ACHN (cell line): ENCODE measurements at regions not wholly inside any gene's neighbourhood (a gene's known extent, or its start where the extent isn't known, plus 50 kb on each side); places are given as distances from the start of the nearest gene placed in this dataset.

ENCODE experiments used
- DNase-seq: peaks from one replicate; pipeline ENCODE4 v3.0.0-alpha.2; 2015
- in situ Hi-C: cut with HindIII; loops from 2 replicates; pipeline ENCODE4 v1.10.0; 2017; ENCODE audit warnings: low sequenced_read_pairs, low pct_ligation_motif_present, low pct_unique_long_range_greater_than_20kb

GRCh38 chr15:27673766-27674445 lies 425.2 kb downstream of the OCA2 start:
- no peak for DNase-seq
- in situ Hi-C loops = no loop called here

- in situ Hi-C loops = no loop called here
- DNase-seq = no peak
Observed at GRCh38 chr15:27672537-27672936, 426.6 kb downstream of the OCA2 start.

DNA sequence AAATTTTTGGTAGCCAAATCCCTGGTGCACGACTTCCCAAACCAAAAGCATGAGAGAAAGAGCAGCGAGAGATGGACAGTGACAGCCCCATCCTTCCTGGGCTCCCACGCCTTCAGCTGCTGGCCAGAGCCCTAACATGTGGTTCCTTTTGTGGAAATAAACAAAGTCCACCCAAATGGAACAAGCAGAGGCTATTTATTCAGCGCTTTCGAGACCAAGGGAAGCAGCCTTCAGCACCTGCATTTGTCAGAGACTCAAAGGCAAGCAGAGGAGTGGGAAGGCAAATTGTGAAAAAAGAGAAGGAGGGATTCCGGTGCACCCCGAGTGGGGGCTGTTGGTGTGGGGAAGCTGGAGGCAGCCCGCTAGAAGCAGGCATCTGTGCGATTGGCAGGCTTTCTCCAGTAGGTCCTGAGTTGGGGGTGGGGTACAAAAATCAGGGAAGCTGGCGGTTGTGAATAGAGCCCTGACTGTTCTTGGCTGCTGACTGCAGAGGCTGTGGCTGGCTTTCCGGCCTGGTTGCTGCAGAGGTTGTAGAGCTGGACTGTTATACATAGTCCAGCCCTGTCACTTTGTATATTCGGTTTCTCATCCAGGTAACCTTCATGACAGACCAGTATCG lies 427.2 kb downstream of the OCA2 start:
- DNase-seq = no peak
- in situ Hi-C loops = no loop called here

DNA sequence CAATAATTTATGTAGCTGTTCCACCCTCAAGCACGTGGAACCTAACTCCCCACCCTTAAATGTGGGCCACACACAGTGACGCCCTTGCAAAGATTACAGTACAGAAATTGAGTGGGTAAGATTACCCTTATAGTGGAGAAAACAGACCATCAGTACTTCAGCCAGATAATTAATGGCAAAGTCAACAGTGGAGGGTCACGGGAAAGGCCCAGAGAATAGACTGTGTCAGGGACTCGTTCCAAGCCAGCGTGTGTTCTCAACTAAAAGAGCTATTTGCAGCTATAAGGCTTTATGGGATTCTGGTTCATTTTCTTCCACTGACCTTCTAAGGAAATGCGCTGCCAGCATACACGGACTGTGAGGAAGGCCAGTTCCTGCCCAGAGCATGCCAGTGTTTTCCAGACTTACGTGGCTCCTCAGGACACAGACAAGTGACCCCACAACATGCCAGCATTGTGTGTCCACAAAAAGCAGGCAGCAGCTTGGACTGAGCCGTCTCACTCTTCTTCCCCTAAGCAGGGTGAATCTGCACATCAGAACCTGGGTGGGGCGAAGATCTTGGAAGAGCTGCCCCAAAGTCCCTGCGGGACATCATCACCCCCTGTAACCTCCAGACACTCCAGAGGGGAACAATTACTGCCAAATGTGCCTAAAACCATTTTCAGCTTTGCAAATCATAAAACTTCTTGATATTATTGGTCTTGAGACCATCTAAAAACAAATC lies 428.5 kb downstream of the OCA2 start:
- in situ Hi-C loops = no loop called here
- DNase-seq = no peak

- DNase-seq = peak; percentile 10
- in situ Hi-C loops = no loop called here
Observed at GRCh38 chr15:27669641-27670040, 429.5 kb downstream of the OCA2 start.

- in situ Hi-C loops = no loop called here
- no peak for DNase-seq
Observed at GRCh38 chr15:27668471-27669220, 430.5 kb downstream of the OCA2 start.

- in situ Hi-C loops = no loop called here
Observed at GRCh38 chr15:27665002-27665401, 434.1 kb downstream of the OCA2 start.

DNA sequence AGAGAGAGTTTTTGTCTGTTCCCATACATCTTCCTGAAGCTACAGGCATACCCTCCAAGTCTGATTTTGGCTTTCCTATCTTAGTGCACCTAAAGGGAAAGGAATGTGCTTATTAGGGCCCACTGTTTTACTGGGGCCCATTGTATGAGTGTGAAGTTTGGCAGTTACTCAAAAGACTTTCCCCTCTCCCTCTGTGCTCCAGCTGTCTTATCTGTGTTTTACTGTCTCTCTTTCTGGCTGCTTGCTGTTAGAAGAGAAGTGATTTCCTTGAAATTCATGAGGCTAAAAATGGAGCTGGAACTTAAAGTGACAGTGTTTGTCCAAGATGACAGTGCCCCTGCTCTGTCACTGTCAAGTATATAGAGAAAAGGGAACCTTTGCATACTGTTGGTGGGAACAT lies 436.2 kb downstream of the OCA2 start:
- no peak for DNase-seq
- in situ Hi-C loops = no loop called here

More at GRCh38 chr15:27665002-27665401, 434.1 kb downstream of the OCA2 start:
- no peak for DNase-seq

GRCh38 chr15:27660676-27661075 lies 438.4 kb downstream of the OCA2 start:
- in situ Hi-C loops = no loop called here
- no peak for DNase-seq

- in situ Hi-C loops = no loop called here
- no peak for DNase-seq
Observed at GRCh38 chr15:27656296-27656987, 442.7 kb downstream of the OCA2 start.

- no peak for DNase-seq
- in situ Hi-C loops = no loop called here
Observed at GRCh38 chr15:27655056-27655455, 444.1 kb downstream of the OCA2 start.

DNA sequence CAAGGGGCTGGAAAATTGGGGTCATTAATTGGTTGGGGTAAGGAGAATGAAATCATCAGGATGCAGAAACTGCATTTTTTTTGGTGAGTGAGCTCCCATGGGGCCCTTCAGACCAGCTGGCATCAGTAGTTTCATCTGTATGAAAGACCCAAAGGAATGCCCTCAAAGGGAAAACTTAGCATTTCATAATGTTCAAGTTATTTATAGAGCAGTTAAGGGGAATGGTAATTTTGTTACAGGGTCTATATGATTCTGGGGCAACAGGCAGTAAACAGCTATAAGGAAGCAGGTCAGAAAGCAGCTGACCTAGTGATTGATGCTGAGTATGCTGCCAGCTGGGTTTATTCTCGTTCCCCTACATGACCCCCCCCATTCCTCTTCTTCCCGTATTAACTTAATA lies 448.9 kb downstream of the OCA2 start:
- DNase-seq = no peak
- in situ Hi-C loops = no loop called here

GRCh38 chr15:27648359-27648758 lies 450.8 kb downstream of the OCA2 start:
- in situ Hi-C loops = no loop called here
- DNase-seq = no peak

DNA sequence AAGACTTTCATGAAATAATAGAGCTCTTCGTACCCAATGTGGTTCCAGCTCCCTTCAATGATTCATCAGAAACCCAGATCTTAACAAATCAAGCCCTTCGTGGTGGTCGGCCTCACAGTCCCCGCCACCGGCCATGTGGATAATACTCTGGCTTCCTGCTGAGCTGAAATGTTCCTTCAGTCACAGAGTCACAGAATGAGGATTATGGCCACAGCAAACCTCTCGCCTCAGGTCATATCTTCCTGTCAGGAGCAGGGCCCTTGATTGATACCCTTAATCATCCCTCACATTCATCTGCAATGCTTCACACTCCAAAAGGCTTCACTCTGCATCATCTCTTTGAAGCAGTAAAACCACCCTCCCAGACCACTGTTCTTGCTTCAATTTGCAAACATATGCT lies 452.6 kb downstream of the OCA2 start:
- no peak for DNase-seq
- in situ Hi-C loops = no loop called here

GRCh38 chr15:27645672-27646071 lies 453.4 kb downstream of the OCA2 start:
- no peak for DNase-seq
- in situ Hi-C loops = no loop called here

DNA sequence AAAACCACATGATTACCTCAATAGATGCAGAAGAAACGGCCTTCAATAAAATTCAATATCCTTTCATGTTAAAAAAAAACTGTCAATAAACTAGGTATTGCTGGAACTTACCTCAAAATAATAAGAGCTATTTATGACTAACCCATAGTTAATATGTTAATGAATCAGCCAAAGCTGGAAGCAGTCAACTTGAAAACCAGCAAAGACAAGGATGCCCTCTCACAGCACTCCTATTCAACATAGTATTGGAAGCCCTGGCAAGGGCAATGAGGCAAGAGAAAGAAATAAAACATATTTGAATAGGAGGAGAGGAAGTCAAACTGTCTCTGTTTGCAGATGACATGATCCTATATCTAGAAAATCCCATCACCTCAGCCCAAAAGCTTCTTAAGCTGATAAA lies 456.1 kb downstream of the OCA2 start:
- in situ Hi-C loops = no loop called here
- no peak for DNase-seq

GRCh38 chr15:27639595-27639994 lies 459.5 kb downstream of the OCA2 start:
- no peak for DNase-seq
- in situ Hi-C loops = no loop called here

- DNase-seq = no peak
- in situ Hi-C loops = no loop called here
Observed at GRCh38 chr15:27638958-27639357, 460.2 kb downstream of the OCA2 start.

GRCh38 chr15:27635916-27636315 lies 463.2 kb downstream of the OCA2 start:
- no peak for DNase-seq
- in situ Hi-C loops = no loop called here
